Left hindlimb (tissue), 1 donor: ENCODE measurements at regions not wholly inside any gene's neighbourhood (a gene's known extent, or its start where the extent isn't known, plus 50 kb on each side); places are given as distances from the start of the nearest gene placed in this dataset.
"Not testable (repeated sequence)": the region's sequence is repeated elsewhere in the genome, so short reads cannot be mapped to it uniquely, and the experiment has no call there.

Source experiments
- DNase-seq: peaks from one replicate; pipeline ENCODE4 v3.0.0-alpha.2; 2018

GRCh38 chr1:58249737-58250586 lies 296.6 kb downstream of the OMA1 start:
- peak; percentile 36 for DNase-seq

GRCh38 chr1:58249388-58249736 lies 297.2 kb downstream of the OMA1 start:
- DNase-seq: no peak

GRCh38 chr1:58248791-58249190 lies 297.7 kb downstream of the OMA1 start:
- no peak for DNase-seq

GRCh38 chr1:58248072-58248471 lies 298.5 kb downstream of the OMA1 start:
- no peak for DNase-seq

GRCh38 chr1:58246549-58246948 lies 300.0 kb downstream of the OMA1 start:
- no peak for DNase-seq

GRCh38 chr1:58244872-58245271 lies 301.7 kb downstream of the OMA1 start:
- DNase-seq: no peak

GRCh38 chr1:58238846-58239245 lies 307.7 kb downstream of the OMA1 start:
- DNase-seq: no peak

- no peak for DNase-seq
These were observed 312.8 kb downstream of the OMA1 start for GRCh38 chr1:58233729-58234128.

GRCh38 chr1:58231204-58231603 lies 315.3 kb downstream of the OMA1 start:
- DNase-seq: no peak

- no peak for DNase-seq
These were observed 318.9 kb downstream of the OMA1 start for GRCh38 chr1:58227604-58228003.

GRCh38 chr1:58223522-58223921 lies 323.0 kb downstream of the OMA1 start:
- DNase-seq: no peak

GRCh38 chr1:58220836-58221472 lies 325.6 kb downstream of the OMA1 start:
- no peak for DNase-seq

GRCh38 chr1:58216169-58216568 lies 330.4 kb downstream of the OMA1 start:
- not testable (repeated sequence) for DNase-seq

GRCh38 chr1:58214674-58215073 lies 331.9 kb downstream of the OMA1 start:
- no peak for DNase-seq

GRCh38 chr1:58211869-58212268 lies 334.7 kb downstream of the OMA1 start:
- no peak for DNase-seq

- DNase-seq: no peak
These were observed 337.0 kb downstream of the OMA1 start for GRCh38 chr1:58209575-58209974.

GRCh38 chr1:58206749-58207148 lies 339.8 kb downstream of the OMA1 start:
- DNase-seq: no peak

GRCh38 chr1:58204284-58204683 lies 342.2 kb downstream of the OMA1 start:
- no peak for DNase-seq

GRCh38 chr1:58201492-58202106 lies 344.9 kb downstream of the OMA1 start:
- DNase-seq: no peak

- no peak for DNase-seq
These were observed 346.1 kb downstream of the OMA1 start for GRCh38 chr1:58200437-58200836.

- no peak for DNase-seq
These were observed 348.7 kb downstream of the OMA1 start for GRCh38 chr1:58197811-58198210.

- DNase-seq: no peak
These were observed 356.1 kb downstream of the OMA1 start for GRCh38 chr1:58190267-58190988.

- no peak for DNase-seq
These were observed 357.1 kb downstream of the OMA1 start for GRCh38 chr1:58189453-58189852.
